A673 (cell line): ENCODE measurements at regions not wholly inside any gene's neighbourhood (a gene's known extent, or its start where the extent isn't known, plus 50 kb on each side); places are given as distances from the start of the nearest gene placed in this dataset.

ENCODE experiments used
- EZH2 ChIP-seq: fragments of 200-600 bp; sonication (generic); IDR thresholded peaks from 2 replicates; pipeline ENCODE4 v1.6.1; 2017; ENCODE audit warnings: borderline replicate concordance, low read depth, mild to moderate bottlenecking, mixed read lengths, antibody characterized with exemption, low read length; ENCODE audit not compliant: poor library complexity, severe bottlenecking
- TF ChIP-seq, protein P1 (sequence below): fragments of 300-800, 200-600 bp; sonication (generic); conservative IDR thresholded peaks from 2 replicates; pipeline ENCODE4 v1.5.1; 2017; ENCODE audit warnings: low read depth, mild to moderate bottlenecking, antibody characterized with exemption, low read length, moderate library complexity, mixed read lengths

- TF ChIP-seq, protein P1, sequence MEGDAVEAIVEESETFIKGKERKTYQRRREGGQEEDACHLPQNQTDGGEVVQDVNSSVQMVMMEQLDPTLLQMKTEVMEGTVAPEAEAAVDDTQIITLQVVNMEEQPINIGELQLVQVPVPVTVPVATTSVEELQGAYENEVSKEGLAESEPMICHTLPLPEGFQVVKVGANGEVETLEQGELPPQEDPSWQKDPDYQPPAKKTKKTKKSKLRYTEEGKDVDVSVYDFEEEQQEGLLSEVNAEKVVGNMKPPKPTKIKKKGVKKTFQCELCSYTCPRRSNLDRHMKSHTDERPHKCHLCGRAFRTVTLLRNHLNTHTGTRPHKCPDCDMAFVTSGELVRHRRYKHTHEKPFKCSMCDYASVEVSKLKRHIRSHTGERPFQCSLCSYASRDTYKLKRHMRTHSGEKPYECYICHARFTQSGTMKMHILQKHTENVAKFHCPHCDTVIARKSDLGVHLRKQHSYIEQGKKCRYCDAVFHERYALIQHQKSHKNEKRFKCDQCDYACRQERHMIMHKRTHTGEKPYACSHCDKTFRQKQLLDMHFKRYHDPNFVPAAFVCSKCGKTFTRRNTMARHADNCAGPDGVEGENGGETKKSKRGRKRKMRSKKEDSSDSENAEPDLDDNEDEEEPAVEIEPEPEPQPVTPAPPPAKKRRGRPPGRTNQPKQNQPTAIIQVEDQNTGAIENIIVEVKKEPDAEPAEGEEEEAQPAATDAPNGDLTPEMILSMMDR: no peak
- TF ChIP-seq EZH2: no peak
Measured at GRCh38 chr1:208393826-208394225, 149.6 kb upstream of the PLXNA2 start.
